Activated CD8-positive, alpha-beta T cell treated with anti-CD3 and anti-CD28 coated beads for 36 hours (primary cell): ENCODE measurements at regions not wholly inside any gene's neighbourhood (a gene's known extent, or its start where the extent isn't known, plus 50 kb on each side); places are given as distances from the start of the nearest gene placed in this dataset.

Experiments
- ATAC-seq: fragments of 200-7000 bp; cut with Tn5 transposase; one replicate; pipeline ENCODE4 v1.10.0; 2021; ENCODE audit warnings: mild to moderate bottlenecking, moderate library complexity
- CTCF ChIA-PET: fragments of 350-600 bp; sonication (Branson Sonifier 250); formaldehyde crosslinking; loops from one replicate; lab custom pipeline; 2021; ENCODE audit warnings: antibody characterized with exemption; lab: Charles Lee
- POLR2A ChIA-PET: fragments of 350-600 bp; sonication (Branson Sonifier 250); formaldehyde crosslinking; loops from one replicate; lab custom pipeline; 2021; ENCODE audit warnings: antibody characterized with exemption; lab: Charles Lee
- DNase-seq: peaks from one replicate; pipeline ENCODE4 v3.0.0-alpha.2; 2020
- H3K27ac Mint-ChIP-seq: one replicate; pipeline ENCODE4 v1.8.0; 2021; ENCODE audit warnings: mild to moderate bottlenecking, mixed read lengths
- H3K27me3 Mint-ChIP-seq: one replicate; pipeline ENCODE4 v1.8.0; 2021; ENCODE audit warnings: mixed read lengths
- H3K36me3 Mint-ChIP-seq: one replicate; pipeline ENCODE4 v1.8.0; 2021; ENCODE audit warnings: low read depth, mixed read lengths
- H3K4me1 Mint-ChIP-seq: one replicate; pipeline ENCODE4 v1.8.0; 2021; ENCODE audit warnings: low read depth, mixed read lengths
- H3K4me3 Mint-ChIP-seq: one replicate; pipeline ENCODE4 v1.8.0; 2021; ENCODE audit warnings: mild to moderate bottlenecking, moderate library complexity, mixed read lengths
- H3K9me3 Mint-ChIP-seq: one replicate; pipeline ENCODE4 v1.8.0; 2021; ENCODE audit warnings: mixed read lengths
- CTCF ChIP-seq: fragments of 200-600 bp; IDR thresholded peaks from one replicate; pipeline ENCODE4 v1.8.0; 2022; ENCODE audit warnings: antibody characterized with exemption, mild to moderate bottlenecking
- intact Hi-C: fragments of 100-400 bp; cut with micrococcal nuclease; formaldehyde crosslinking; loops from one replicate; pipeline ENCODE4 v1.10.0; 2022

GRCh38 chr13:88417801-88418200 is 746.6 kb downstream of the SLITRK5 start:
- peaks cover 4% of the 10 kb centered on the region for H3K9me3 Mint-ChIP-seq
- H3K36me3 Mint-ChIP-seq, result no peaks in the 10 kb centered on the region
- H3K27me3 Mint-ChIP-seq, result no peaks in the 10 kb centered on the region
- intact Hi-C loops, result no loop called here
- H3K4me3 Mint-ChIP-seq, result no peak overlapping the region
- no peak for TF ChIP-seq CTCF
- CTCF ChIA-PET, result interaction anchor here (0.7 kb wide), 1 partner anchor 13 kb away, joined by 3 read pairs; no protein-coding TSS in a partner anchor
- DNase-seq (no peak), ATAC-seq (no peak)
- no peaks in the 10 kb centered on the region for H3K4me1 Mint-ChIP-seq
- no peak overlapping the region for H3K27ac Mint-ChIP-seq
- POLR2A ChIA-PET, result no interaction called here

DNA sequence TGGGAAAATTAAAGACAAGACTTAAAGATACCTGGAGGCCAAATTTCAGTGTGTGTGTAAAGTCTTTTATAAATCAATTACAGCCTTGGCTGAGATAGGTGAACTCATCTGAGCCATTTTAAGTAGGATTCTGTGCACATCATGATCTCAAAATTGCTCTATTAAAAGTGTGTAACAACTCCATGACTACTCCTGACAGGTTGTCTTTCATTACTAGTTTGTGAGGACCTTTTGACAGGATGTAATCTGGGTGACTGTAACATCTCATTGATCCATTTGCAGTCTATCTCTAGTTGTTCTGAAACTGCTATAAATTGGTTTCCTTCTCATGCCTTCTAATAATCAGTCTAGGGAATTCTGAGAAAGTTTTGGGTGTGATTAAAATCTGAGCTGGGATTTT is 753.3 kb downstream of the SLITRK5 start:
- H3K4me3 Mint-ChIP-seq, result no peak overlapping the region

DNA sequence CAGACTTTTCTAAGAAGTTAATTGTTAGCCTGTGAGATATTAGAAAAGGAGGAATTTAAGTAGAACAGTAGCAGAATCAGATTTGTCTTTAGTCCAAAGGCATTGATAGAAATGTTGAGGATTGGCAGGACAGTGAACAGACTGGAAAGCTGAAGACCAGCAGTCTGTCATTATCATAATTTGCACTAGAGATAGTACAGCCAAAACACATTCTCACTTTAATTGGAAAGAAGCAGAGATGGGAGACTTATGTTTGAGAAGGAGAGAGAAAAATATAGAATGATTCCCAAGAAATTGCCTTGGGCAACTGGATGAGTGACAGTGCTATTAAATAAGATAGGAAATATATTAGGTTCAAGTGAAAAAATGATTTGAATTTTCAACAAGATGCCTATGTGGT is 755.5 kb downstream of the SLITRK5 start:
- TF ChIP-seq CTCF, result no peak
- Mint-ChIP-seq H3K27me3 (no peaks in the 10 kb centered on the region), H3K9me3 (no peaks in the 10 kb centered on the region), H3K4me3 (no peak overlapping the region), H3K36me3 (no peaks in the 10 kb centered on the region), H3K4me1 (no peaks in the 10 kb centered on the region), H3K27ac (no peak overlapping the region)
- DNase-seq (no peak), ATAC-seq (no peak)
- CTCF ChIA-PET, result no interaction called here
- intact Hi-C loops, result no loop called here
- POLR2A ChIA-PET, result no interaction called here

More for the DNA sequence above, 753.3 kb downstream of the SLITRK5 start:
- no peak overlapping the region for H3K27ac Mint-ChIP-seq
- H3K36me3 Mint-ChIP-seq, result no peaks in the 10 kb centered on the region
- DNase-seq (no peak), ATAC-seq (no peak)
- ChIA-PET CTCF (no interaction called here), POLR2A (no interaction called here)
- intact Hi-C loops, result no loop called here
- H3K27me3 Mint-ChIP-seq, result no peaks in the 10 kb centered on the region
- no peak for TF ChIP-seq CTCF
- H3K4me1 Mint-ChIP-seq, result no peaks in the 10 kb centered on the region
- peaks cover 2% of the 10 kb centered on the region for H3K9me3 Mint-ChIP-seq

DNA sequence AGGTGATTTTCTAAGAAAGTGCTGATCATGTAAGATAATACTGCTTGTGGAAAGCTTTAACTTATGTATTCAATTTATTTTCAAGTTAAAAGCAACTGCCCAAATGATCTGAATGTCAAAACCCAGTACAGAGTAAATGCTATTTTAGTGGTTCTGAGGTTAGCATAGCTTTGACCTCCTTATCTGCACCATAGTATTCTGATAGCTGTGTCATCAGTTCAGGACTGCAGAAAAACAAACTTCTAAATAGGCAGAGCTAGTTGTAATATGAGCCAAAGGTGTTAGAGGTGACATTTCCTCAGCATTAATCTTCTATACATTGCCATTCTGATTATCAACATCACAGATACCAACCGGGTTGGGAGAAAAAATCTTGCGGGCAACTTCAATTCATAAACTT is 758.7 kb downstream of the SLITRK5 start:
- CTCF ChIA-PET, result no interaction called here
- Mint-ChIP-seq H3K4me3 (no peak overlapping the region), H3K36me3 (no peaks in the 10 kb centered on the region), H3K27ac (no peak overlapping the region), H3K27me3 (no peaks in the 10 kb centered on the region), H3K4me1 (no peaks in the 10 kb centered on the region), H3K9me3 (peaks cover 7% of the 10 kb centered on the region)
- intact Hi-C loops, result no loop called here
- ATAC-seq, result no peak
- DNase-seq, result no peak
- POLR2A ChIA-PET, result no interaction called here
- no peak for TF ChIP-seq CTCF

DNA sequence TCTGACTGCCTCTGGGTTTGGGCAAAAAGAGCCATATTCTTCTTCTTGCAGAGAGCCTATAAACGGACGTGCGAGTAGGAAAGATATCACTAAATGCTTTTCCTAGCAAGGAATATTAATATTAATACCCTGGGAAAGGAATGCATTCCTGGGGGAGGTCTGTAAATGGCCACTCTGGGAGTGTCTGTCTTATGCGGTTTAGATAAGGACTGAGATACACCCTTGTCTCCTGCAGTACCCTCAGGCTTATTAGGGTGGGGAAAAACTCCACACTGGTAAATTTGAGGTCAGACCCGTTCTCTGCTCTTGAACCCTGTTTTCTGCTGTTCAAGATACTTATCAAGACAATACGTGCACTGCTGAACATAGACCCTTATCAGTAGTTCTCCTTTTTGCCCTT is 763.8 kb downstream of the SLITRK5 start:
- ChIA-PET POLR2A (no interaction called here), CTCF (no interaction called here)
- H3K27me3 Mint-ChIP-seq, result no peaks in the 10 kb centered on the region
- no peak for ATAC-seq
- H3K4me3 Mint-ChIP-seq, result no peak overlapping the region
- DNase-seq, result no peak
- no peaks in the 10 kb centered on the region for H3K36me3 Mint-ChIP-seq
- peaks cover 21% of the 10 kb centered on the region for H3K9me3 Mint-ChIP-seq
- intact Hi-C loops, result no loop called here
- no peak for TF ChIP-seq CTCF
- H3K27ac Mint-ChIP-seq, result no peak overlapping the region
- no peaks in the 10 kb centered on the region for H3K4me1 Mint-ChIP-seq
